ENCODE measurements at regions not wholly inside any gene's neighbourhood (a gene's known extent, or its start where the extent isn't known, plus 50 kb on each side); places are given as distances from the start of the nearest gene placed in this dataset.

- TF ChIP-seq NR2C2 (CRISPR knock-in tag; IDR thresholded peaks at IDR 0.05) = no peak
Measured at GRCh38 chr22:33996824-33997223, 76.5 kb upstream of the LARGE1 start (continued).

DNA sequence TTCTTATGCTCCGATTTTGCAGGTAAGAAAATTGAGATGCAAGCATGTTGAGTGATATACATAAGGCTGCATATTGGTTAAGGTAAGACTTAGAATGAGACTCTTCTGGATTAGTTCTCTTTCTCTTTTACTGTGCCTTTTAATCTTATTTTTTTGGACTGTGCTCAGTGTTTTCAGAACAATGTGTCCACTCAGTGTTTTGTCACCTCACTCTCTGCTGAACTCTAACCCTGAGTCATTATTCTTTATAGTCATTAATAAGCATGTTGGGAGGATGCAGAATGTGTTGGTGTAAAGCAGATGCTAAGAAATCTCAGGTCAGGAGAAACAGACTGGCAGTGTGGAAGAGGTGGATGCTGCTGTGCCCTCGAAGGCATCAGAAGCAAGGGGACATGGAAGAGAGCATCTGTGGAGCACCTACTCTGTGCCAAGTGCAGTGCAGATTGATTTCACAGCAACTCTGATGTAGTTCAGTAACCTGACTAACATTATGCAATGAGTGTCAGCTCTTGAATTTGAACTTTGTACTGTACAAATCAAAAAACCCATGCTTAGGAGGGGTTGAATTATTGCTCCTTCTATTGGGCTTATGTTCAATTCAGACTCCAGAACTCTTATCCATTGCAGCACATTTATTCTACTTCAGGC, 80.7 kb upstream of the LARGE1 start:
- no peak overlapping the region for H3K27ac Mint-ChIP-seq
- no peak overlapping the region for H3K4me3 Mint-ChIP-seq
- peaks cover 71% of the 10 kb centered on the region for H3K36me3 Mint-ChIP-seq

More for the DNA sequence above, 80.7 kb upstream of the LARGE1 start:
- Mint-ChIP-seq H3K4me1 (no peaks in the 10 kb centered on the region), H3K27me3 (ENCODE audit: low read depth) (peaks cover 6% of the 10 kb centered on the region), H3K9me3 (peaks cover 81% of the 10 kb centered on the region)
- DNase-seq (ENCODE audit: low spot score) (no peak), ATAC-seq (no peak)
- TF ChIP-seq NR3C1 (CRISPR knock-in tag; conservative IDR thresholded peaks at IDR 0.05; ENCODE audit: low read depth) = no peak
- TF ChIP-seq, protein P1, sequence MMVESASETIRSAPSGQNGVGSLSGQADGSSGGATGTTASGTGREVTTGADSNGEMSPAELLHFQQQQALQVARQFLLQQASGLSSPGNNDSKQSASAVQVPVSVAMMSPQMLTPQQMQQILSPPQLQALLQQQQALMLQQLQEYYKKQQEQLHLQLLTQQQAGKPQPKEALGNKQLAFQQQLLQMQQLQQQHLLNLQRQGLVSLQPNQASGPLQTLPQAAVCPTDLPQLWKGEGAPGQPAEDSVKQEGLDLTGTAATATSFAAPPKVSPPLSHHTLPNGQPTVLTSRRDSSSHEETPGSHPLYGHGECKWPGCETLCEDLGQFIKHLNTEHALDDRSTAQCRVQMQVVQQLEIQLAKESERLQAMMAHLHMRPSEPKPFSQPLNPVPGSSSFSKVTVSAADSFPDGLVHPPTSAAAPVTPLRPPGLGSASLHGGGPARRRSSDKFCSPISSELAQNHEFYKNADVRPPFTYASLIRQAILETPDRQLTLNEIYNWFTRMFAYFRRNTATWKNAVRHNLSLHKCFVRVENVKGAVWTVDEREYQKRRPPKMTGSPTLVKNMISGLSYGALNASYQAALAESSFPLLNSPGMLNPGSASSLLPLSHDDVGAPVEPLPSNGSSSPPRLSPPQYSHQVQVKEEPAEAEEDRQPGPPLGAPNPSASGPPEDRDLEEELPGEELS (CRISPR knock-in tag; IDR thresholded peaks at IDR 0.05) = no peak
- TF ChIP-seq, protein P2, sequence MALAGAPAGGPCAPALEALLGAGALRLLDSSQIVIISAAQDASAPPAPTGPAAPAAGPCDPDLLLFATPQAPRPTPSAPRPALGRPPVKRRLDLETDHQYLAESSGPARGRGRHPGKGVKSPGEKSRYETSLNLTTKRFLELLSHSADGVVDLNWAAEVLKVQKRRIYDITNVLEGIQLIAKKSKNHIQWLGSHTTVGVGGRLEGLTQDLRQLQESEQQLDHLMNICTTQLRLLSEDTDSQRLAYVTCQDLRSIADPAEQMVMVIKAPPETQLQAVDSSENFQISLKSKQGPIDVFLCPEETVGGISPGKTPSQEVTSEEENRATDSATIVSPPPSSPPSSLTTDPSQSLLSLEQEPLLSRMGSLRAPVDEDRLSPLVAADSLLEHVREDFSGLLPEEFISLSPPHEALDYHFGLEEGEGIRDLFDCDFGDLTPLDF (CRISPR knock-in tag; IDR thresholded peaks at IDR 0.05) = no peak
- no peak for TF ChIP-seq MYBL2 (CRISPR knock-in tag; IDR thresholded peaks at IDR 0.05)
- TF ChIP-seq, protein P3, sequence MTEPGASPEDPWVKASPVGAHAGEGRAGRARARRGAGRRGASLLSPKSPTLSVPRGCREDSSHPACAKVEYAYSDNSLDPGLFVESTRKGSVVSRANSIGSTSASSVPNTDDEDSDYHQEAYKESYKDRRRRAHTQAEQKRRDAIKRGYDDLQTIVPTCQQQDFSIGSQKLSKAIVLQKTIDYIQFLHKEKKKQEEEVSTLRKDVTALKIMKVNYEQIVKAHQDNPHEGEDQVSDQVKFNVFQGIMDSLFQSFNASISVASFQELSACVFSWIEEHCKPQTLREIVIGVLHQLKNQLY (CRISPR knock-in tag; IDR thresholded peaks at IDR 0.05) = no peak
- no peak for TF ChIP-seq ZNF121 (CRISPR knock-in tag; IDR thresholded peaks at IDR 0.05)
- TF ChIP-seq ARID4B (CRISPR knock-in tag; IDR thresholded peaks at IDR 0.05; ENCODE audit: borderline replicate concordance) = no peak
- TF ChIP-seq FOXP1 (CRISPR knock-in tag; IDR thresholded peaks at IDR 0.05; ENCODE audit: borderline replicate concordance) = no peak
- no peak for TF ChIP-seq CTCF (IDR thresholded peaks at IDR 0.05)
- TF ChIP-seq NR1H2 (CRISPR knock-in tag; IDR thresholded peaks at IDR 0.05) = no peak
- CTCF ChIA-PET = no interaction called here
- POLR2A ChIA-PET = no interaction called here

All from WTC11 (cell line).